Lower leg skin (tissue), 3 donors: ENCODE measurements at regions not wholly inside any gene's neighbourhood (a gene's known extent, or its start where the extent isn't known, plus 50 kb on each side); places are given as distances from the start of the nearest gene placed in this dataset.

ENCODE experiments used
- POLR2A ChIP-seq, 2 donors: fragments of 450-650 bp; IDR thresholded peaks; one replicate each; pipeline ENCODE4 v1.6.1; 2016 to 2017; ENCODE audit warnings: antibody characterized with exemption in 2 of 2, mild to moderate bottlenecking in 1 of 2, moderate library complexity in 1 of 2
- TF ChIP-seq, protein P1 (sequence below), 3 donors: fragments of 450-650 bp; IDR thresholded peaks; one replicate each; pipeline ENCODE4 v1.5.1; 2016; ENCODE audit warnings: antibody characterized with exemption in 3 of 3, mild to moderate bottlenecking in 3 of 3, moderate library complexity in 2 of 3

DNA sequence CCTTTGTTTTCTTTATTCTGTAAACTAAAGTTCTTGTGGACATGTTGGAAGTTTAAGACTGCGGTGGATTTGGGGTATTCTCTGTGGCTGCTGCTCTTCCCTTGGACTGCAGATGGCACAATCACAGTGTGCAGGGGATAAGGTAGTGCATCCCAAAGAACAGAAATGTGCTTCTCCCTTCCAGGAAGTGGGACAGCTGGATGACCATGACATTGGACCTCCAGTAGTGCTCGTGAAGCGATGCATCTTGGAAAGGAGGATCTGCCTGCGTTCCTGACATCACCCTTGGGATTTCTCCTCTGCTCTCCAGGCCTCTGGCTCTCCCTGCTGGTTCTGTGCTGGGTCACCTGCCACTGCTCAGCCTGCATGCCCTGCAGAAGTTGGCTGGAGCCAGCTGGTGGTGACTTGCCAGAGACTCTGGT lies 109.9 kb downstream of the SLC4A3 start:
- TF ChIP-seq POLR2A (IDR thresholded peaks at IDR 0.05) = no peak
- TF ChIP-seq, protein P1, sequence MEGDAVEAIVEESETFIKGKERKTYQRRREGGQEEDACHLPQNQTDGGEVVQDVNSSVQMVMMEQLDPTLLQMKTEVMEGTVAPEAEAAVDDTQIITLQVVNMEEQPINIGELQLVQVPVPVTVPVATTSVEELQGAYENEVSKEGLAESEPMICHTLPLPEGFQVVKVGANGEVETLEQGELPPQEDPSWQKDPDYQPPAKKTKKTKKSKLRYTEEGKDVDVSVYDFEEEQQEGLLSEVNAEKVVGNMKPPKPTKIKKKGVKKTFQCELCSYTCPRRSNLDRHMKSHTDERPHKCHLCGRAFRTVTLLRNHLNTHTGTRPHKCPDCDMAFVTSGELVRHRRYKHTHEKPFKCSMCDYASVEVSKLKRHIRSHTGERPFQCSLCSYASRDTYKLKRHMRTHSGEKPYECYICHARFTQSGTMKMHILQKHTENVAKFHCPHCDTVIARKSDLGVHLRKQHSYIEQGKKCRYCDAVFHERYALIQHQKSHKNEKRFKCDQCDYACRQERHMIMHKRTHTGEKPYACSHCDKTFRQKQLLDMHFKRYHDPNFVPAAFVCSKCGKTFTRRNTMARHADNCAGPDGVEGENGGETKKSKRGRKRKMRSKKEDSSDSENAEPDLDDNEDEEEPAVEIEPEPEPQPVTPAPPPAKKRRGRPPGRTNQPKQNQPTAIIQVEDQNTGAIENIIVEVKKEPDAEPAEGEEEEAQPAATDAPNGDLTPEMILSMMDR (IDR thresholded peaks at IDR 0.05) = no peak
